Nephron (organoid): ENCODE measurements at regions not wholly inside any gene's neighbourhood (a gene's known extent, or its start where the extent isn't known, plus 50 kb on each side); places are given as distances from the start of the nearest gene placed in this dataset.

Experiments
- H3K27ac Mint-ChIP-seq, 3 experiments: 2 replicates each; pipeline ENCODE4 v1.8.0; 2020; ENCODE audit warnings: mixed read lengths in 3 of 3, mild to moderate bottlenecking in 2 of 3, moderate library complexity in 1 of 3
- H3K27me3 Mint-ChIP-seq: 2 replicates; pipeline ENCODE4 v1.8.0; 2021; ENCODE audit warnings: low read depth, mild to moderate bottlenecking, moderate library complexity, mixed read lengths
- H3K36me3 Mint-ChIP-seq: 2 replicates; pipeline ENCODE4 v1.8.0; 2020; ENCODE audit warnings: low read depth, mixed read lengths
- H3K4me1 Mint-ChIP-seq: 2 replicates; pipeline ENCODE4 v1.8.0; 2020; ENCODE audit warnings: mixed read lengths
- H3K4me3 Mint-ChIP-seq, 3 experiments: 2 replicates each; pipeline ENCODE4 v1.8.0; 2020; ENCODE audit warnings: mild to moderate bottlenecking in 3 of 3, mixed read lengths in 3 of 3, moderate library complexity in 2 of 3
- H3K9me3 Mint-ChIP-seq: 2 replicates; pipeline ENCODE4 v1.8.0; 2020; ENCODE audit warnings: mixed read lengths
- CTCF ChIP-seq, 3 experiments: fragments of 200-600 bp; sonication (generic); IDR thresholded peaks; one replicate each; pipeline ENCODE4 v1.5.0; 2021; ENCODE audit warnings: antibody characterized with exemption in 3 of 3; ENCODE audit not compliant: unreplicated experiment in 3 of 3

- H3K27ac Mint-ChIP-seq: no peak overlapping the region
- H3K4me3 Mint-ChIP-seq: no peak overlapping the region
- H3K27me3 Mint-ChIP-seq: no peaks in the 10 kb centered on the region
- no peaks in the 10 kb centered on the region for H3K36me3 Mint-ChIP-seq
- no peak for TF ChIP-seq CTCF (IDR thresholded peaks at IDR 0.05; ENCODE audit: unreplicated experiment in 3 of 3)
- peaks cover 5% of the 10 kb centered on the region for H3K9me3 Mint-ChIP-seq
- peaks cover 10% of the 10 kb centered on the region for H3K4me1 Mint-ChIP-seq
These were observed 103.7 kb upstream of the TGFBR2 start for GRCh38 chr3:30502742-30503073.

GRCh38 chr3:30503446-30503845, 103.0 kb upstream of the TGFBR2 start:
- no peak overlapping the region for H3K27ac Mint-ChIP-seq
- no peak overlapping the region for H3K4me3 Mint-ChIP-seq
- no peaks in the 10 kb centered on the region for H3K36me3 Mint-ChIP-seq
- H3K9me3 Mint-ChIP-seq: peaks cover 5% of the 10 kb centered on the region
- H3K4me1 Mint-ChIP-seq: peaks cover 10% of the 10 kb centered on the region
- H3K27me3 Mint-ChIP-seq: no peaks in the 10 kb centered on the region
- TF ChIP-seq CTCF (IDR thresholded peaks at IDR 0.05; ENCODE audit: unreplicated experiment in 3 of 3): no peak

GRCh38 chr3:30504939-30505338, 101.5 kb upstream of the TGFBR2 start:
- Mint-ChIP-seq H3K27ac (no peak overlapping the region), H3K4me3 (no peak overlapping the region), H3K9me3 (peaks cover 5% of the 10 kb centered on the region), H3K27me3 (no peaks in the 10 kb centered on the region), H3K36me3 (no peaks in the 10 kb centered on the region), H3K4me1 (peaks cover 4% of the 10 kb centered on the region)
- no peak for TF ChIP-seq CTCF (IDR thresholded peaks at IDR 0.05; ENCODE audit: unreplicated experiment in 3 of 3)

- no peak for TF ChIP-seq CTCF (IDR thresholded peaks at IDR 0.05; ENCODE audit: unreplicated experiment in 3 of 3)
- H3K36me3 Mint-ChIP-seq: no peaks in the 10 kb centered on the region
- no peak overlapping the region for H3K4me3 Mint-ChIP-seq
- H3K9me3 Mint-ChIP-seq: peaks cover 5% of the 10 kb centered on the region
- H3K4me1 Mint-ChIP-seq: peaks cover 4% of the 10 kb centered on the region
- no peak overlapping the region for H3K27ac Mint-ChIP-seq
- no peaks in the 10 kb centered on the region for H3K27me3 Mint-ChIP-seq
These were observed 100.4 kb upstream of the TGFBR2 start for GRCh38 chr3:30505866-30506520.

GRCh38 chr3:30508339-30508738, 98.1 kb upstream of the TGFBR2 start:
- H3K4me1 Mint-ChIP-seq: peaks cover 25% of the 10 kb centered on the region
- peaks cover 5% of the 10 kb centered on the region for H3K9me3 Mint-ChIP-seq
- no peaks in the 10 kb centered on the region for H3K27me3 Mint-ChIP-seq
- no peak overlapping the region for H3K27ac Mint-ChIP-seq
- no peak for TF ChIP-seq CTCF (IDR thresholded peaks at IDR 0.05; ENCODE audit: unreplicated experiment in 3 of 3)
- no peaks in the 10 kb centered on the region for H3K36me3 Mint-ChIP-seq
- H3K4me3 Mint-ChIP-seq: no peak overlapping the region

GRCh38 chr3:30510596-30510995, 95.8 kb upstream of the TGFBR2 start:
- Mint-ChIP-seq H3K27ac (no peak overlapping the region), H3K36me3 (no peaks in the 10 kb centered on the region), H3K27me3 (no peaks in the 10 kb centered on the region), H3K4me3 (no peak overlapping the region), H3K9me3 (no peaks in the 10 kb centered on the region), H3K4me1 (peaks cover 29% of the 10 kb centered on the region)
- TF ChIP-seq CTCF (IDR thresholded peaks at IDR 0.05; ENCODE audit: unreplicated experiment in 3 of 3): no peak
